Posterior cingulate gyrus (tissue), 11 donors: ENCODE measurements at regions not wholly inside any gene's neighbourhood (a gene's known extent, or its start where the extent isn't known, plus 50 kb on each side); places are given as distances from the start of the nearest gene placed in this dataset.

Experiments
- DNase-seq, 10 donors: peaks; one replicate each; pipeline versions ENCODE4 v3.0.0 to v3.0.0-alpha.2; 2020 to 2021; ENCODE audit warnings: mixed read lengths in 3 of 10
- intact Hi-C: fragments of 100-400 bp; cut with DNase I; formaldehyde crosslinking; loops from one replicate; pipeline ENCODE4 v1.15.1; 2023

DNA sequence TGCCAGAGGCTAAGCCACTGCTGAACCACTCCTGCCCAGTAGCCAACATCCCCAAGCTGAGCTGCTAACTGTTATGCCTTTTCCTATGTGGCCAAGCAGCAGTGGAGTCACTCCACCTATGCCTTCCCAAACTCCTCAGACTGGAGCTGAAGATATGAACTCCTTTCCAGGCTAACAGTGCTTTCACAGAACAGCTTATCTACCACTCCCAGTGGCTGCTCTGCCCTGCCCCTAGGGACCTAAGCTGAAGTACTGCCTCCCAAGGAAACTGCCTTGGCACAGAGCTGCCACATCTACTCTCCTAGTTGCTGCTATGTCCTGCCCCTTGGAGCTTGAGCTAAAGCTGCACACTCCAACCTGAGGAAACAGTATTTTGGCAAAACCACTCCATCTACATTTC lies 275.9 kb downstream of the RBM43 start:
- intact Hi-C loops = no loop called here
- no peak for DNase-seq

DNA sequence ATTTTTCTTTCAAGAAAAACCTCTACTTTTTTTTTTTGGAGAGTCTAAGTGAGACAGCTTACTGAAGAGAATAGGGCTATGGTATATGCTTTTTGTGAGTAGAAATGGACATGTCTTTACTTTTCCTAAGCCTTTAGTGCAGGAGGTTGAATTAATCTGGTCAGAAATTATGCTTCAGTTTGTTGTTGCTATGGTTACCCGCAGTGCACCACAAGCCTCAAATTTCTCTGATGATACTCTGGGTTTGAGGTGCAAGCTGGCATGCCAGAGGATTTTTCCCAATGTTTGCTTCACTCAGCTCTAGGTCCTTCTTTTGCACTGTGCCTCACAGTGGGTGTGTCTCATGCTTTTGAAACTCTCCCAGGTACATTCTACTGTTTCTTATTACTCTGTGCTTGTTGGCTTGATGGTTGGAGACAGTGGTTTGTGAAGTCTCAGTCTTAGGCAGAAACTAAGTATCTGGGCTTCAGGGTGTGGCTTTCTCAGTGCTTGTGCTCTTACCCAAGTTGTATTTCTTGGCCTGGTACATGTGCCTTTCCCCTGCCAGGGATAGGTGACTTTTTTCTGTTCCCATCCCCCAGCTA lies 278.3 kb downstream of the RBM43 start:
- intact Hi-C loops = no loop called here
- DNase-seq = no peak

DNA sequence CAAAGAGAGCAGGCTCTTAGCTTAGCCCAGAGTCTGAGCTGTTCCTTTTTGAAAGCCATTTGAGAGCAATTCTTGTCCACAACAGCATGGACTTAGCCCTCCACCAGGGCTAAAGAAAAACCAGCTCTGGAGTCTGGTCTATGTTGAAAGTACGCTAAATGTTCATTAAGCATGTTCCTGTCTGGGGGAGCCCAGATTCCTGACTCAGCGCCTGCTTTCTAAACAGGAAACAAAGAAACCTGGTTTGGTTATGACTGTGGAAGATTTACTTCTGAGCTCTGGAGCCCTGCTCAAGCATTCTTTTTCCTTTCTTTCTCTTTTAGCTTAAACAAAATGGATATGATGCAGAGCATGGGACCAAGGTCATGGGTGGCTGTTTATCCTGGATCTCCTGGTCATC lies 279.8 kb downstream of the RBM43 start:
- DNase-seq = no peak
- intact Hi-C loops = no loop called here

DNA sequence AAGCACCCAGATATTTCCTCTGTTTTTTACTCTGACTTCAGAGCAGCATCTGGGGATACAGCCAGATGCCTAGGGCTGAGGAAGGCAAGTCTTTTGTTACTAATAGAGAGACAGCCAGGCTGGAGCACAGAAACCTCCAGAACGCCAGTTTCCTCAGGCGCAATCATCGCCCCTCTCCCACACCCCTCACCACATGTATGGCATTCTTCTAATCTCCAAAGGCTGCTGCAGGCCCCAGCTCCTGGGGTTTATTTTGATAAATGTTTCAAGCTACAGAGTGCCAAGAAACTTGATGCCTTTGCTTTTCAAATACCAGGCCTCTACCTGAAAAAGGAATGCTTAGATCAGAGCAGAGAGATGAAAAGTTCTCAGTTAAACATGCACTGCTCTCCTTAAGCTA lies 283.6 kb downstream of the RBM43 start:
- intact Hi-C loops = no loop called here
- no peak for DNase-seq

DNA sequence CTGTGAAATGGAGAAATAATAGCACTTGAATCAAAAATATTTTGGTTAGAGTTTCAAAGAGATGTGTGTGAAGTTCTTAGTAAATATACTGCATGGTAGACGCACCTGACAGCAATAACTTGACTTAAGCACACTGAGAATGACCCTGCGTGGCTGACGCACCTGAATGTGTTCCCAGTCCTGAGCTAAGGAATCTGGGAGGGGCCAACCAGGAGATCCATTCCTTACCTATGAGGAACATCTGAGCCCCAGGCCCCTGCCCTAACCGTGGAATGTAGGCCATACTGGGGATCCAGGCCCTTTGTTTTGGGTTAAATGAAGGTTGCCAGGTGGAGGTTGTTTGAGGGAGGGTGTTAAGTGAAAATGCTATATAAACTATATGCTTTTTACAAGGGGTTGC lies 284.4 kb downstream of the RBM43 start:
- intact Hi-C loops = no loop called here

DNA sequence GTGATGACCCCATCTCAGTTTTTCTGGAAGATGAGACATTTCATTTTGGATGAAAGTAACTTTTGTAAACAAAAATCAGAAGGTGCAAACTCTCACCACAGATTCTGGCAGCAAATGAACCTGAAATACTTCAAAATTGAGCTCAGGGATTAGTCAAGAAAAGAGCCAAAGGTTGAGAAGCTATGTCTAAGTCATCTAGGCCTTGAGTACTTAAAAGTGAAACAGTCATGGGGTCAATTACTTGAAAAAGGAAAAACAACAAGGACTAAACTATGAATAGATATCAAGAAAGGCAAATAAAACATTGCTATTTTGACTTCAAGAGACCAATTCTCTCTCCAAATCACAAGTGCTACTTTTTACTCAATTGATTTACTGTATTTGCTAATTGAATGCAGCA lies 285.1 kb downstream of the RBM43 start:
- no peak for DNase-seq
- intact Hi-C loops = no loop called here

More for the DNA sequence above, 284.4 kb downstream of the RBM43 start:
- DNase-seq = no peak

DNA sequence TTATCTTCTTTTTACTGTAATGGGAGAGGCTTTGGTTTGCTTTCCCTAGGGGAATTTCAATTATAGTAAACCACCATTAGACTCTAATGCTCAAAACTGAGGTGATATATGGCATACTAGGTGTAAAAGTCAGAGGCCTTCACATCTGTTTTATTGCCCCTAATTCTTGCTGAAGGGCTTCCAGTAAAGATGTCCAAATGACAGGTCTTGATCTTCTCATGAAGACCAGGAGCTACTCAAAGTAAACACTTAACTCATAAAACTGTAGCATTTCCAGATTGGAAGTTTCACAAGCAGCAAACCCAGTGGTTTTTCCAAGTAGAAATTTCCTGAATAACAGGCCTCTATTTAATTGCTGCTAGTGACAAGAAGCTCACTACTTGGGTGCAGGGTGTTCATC lies 286.8 kb downstream of the RBM43 start:
- intact Hi-C loops = no loop called here
- no peak for DNase-seq

DNA sequence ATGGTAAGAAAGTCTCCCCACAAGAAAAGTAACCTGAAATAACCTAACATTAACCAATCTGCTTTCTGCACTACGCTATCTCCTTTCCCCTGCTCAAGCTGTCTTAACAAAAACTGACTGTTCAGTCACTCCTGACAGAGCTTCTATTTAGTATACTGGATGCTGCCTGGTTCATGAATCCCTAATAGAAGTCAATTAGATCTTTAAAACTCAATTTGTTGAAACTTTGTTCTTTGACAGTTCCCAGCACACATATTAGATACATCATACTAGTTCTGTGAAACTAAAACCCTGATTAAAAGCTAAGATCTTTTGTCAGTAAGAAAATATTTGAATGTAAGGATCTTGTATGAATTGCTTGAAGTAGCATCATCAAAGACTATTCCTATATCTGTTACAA lies 287.4 kb downstream of the RBM43 start:
- no peak for DNase-seq
- intact Hi-C loops = no loop called here

DNA sequence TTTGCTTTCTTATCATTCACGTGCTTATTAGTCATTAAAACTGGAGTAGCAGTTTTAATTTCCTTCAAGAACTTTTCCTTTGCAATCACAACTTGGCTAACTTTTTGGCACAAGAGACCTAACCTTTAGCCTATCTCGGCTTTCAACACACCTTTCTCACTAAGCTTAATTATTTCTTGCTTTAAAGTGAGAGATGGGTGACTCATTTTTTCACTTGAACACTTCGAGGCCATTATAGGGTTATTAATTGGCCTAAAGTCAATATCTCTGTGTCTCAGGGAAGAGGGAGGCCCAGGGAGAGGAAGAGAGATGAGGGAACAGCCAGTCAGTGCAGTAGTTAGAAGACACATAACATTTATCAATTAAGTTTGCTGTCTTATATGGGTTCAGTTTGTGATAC lies 289.8 kb downstream of the RBM43 start:
- intact Hi-C loops = no loop called here

DNA sequence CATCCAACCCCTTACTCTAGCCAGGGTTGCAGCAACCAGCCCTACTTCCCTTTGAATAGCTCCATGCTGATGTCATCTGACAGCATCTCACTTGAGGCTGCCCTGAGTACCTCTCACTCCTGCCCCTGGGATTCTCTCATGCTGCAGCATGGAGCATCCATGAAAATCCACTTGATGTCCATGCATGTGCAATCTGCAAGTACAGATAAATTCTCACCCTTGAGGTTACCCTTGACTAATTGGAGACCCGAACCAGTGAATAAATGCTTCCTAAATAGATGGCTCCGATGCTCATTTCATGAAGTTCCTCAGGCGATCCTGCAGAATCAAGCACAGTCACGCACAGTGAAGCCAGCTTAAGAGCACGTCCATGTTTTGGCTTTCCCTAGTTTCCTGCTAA lies 298.3 kb downstream of the RBM43 start:
- intact Hi-C loops = no loop called here
- no peak for DNase-seq

More for the DNA sequence above, 289.8 kb downstream of the RBM43 start:
- no peak for DNase-seq

DNA sequence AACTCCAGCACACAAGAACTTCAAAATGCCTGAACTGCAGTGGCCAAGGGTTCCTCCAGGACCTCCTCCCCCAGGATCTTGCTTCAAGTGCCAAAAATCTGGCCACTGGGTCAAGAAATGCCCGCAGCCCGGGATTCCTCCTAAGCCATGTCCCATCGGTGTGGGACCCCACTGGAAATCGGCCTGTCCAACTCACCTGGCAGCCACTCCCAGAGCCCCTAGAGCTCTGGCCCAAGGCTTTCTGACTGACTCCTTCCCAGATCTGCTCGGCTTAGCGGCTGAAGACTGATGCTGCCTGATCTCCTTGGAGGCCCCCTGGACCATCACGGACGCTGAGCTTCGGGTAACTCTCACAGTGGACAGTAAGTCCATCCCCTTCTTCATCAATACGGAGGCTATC lies 306.4 kb downstream of the RBM43 start:
- DNase-seq = peak in 1 of 10 donors; percentile 56
- intact Hi-C loops = no loop called here

DNA sequence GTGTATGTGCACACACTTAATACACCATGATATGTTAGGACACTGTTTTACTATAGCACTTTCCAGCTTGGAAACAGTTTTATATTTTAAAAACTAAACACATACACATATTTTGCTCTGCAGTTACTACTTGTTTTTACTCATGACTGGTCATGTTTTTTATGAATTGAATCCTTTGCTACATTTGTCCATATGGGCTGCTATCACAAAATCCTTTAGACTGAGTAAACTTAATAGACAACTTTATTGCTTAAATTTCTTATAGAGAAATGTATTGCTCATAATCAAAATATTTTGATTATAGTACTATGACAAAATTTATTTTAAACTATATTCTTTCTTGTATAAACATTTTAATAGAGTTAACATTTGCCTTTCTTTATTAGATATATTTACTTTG lies 314.8 kb downstream of the RBM43 start:
- no peak for DNase-seq

DNA sequence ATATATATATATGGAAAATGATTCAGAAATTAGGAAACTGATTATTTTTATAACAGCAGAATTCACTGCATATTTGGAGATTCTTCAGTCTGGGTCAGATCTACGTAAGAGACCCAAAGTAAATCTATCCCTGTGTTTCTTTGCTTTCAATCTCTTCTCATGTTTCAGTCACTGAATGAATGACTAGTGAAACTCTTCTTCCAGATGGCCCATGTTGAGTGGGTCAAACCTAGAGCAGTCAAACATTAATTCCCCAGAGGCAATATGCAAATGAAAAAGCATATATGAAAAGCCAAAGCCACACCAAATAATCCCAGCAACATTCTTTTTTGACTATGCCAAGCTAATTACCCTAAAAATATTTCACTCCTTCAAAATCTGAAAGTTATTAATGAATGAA lies 317.3 kb downstream of the RBM43 start:
- intact Hi-C loops = no loop called here
- no peak for DNase-seq

More for the DNA sequence above, 314.8 kb downstream of the RBM43 start:
- intact Hi-C loops = no loop called here

DNA sequence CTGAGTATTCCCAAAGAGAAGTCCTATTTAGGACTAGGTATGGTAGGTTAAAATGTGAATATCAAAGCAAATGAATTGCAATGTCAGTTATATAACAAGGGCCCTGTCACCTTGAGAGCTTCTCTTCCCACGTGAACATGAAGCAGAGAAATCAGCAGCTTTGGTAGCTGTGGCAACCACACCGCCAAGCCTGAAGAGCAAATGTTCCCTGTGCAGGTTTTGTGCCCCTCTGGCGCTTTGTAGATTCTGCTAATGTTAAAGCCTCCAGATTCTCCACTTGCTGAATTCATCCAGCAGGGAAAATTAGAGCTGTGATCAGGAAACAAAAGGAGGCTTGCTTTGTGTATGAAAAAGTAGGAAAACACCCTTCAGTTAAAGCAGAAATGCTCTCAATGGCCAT lies 322.6 kb downstream of the RBM43 start:
- no peak for DNase-seq
- intact Hi-C loops = no loop called here

DNA sequence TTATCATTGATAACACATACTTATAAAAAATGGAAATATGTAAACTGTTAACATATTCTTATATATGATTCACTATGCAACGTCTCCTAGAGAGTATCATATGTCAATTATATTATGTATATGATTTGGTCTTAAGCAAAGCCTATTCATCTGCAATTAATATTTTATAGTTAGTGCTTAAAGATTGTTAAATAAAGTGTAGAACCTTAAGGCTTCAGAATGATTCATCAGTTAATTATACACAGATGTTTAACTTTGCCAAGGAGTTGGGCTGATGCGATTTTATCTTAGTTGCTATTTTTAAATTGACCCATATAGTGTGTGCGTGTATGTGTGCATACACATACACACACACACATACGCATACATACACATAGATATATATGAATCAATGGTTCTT lies 323.1 kb downstream of the RBM43 start:
- no peak for DNase-seq
- intact Hi-C loops = no loop called here

DNA sequence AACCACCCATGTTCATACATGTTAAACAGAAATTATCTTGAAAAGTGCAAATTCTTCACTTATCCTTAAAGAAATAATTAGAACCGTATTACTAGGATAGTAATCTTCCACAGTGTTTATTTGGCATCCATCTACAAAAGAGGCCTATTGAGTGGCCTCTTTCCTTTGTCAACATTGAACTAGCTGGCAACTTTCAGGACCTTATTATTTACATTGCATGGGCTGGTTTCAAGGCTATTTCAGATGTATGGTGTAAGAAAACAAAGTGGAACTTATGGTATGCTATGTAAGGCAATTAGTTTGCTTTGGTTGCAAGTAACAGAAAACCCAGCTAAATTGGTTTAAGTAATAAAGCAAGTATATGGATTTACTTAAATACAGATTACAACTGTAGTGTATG lies 324.6 kb downstream of the RBM43 start:
- intact Hi-C loops = no loop called here

DNA sequence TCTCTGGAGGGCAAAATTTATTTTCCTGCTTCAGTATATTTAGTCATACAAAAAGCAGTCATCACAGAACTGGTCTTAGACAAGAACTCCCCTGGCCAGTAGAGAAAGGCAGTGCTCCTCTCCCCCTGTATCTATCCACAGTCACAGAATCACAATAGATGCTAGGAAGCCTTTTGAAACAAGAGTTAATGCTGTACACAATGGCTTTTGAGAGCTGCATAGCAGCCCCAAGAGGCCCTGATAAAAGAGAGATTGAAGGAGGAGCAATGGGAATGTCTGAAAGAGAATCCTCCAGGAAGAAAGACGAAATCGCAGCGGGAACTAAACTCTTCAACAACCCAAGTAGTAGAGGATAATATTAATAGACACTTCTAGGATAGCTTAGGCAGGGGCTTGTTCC lies 330.2 kb downstream of the RBM43 start:
- intact Hi-C loops = no loop called here
- DNase-seq = no peak

More for the DNA sequence above, 324.6 kb downstream of the RBM43 start:
- DNase-seq = no peak

DNA sequence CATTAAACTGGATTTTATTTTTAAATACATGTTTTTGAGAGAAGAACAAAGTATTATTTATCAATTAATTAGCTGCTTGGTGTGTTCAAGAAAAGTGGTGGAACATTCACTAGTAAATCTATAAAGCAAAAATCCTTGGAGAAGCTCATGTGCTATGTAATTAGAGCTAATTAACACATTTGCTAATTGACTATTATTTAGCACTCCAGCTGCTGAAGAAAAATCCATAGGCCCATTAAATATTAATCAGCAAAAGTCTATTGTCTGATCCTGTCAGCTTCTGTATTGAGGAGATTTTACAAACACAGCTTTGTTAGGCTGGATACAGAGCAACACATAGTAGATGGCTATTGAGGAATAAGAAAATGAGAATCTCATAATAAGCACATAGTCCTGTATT lies 336.1 kb downstream of the RBM43 start:
- intact Hi-C loops = no loop called here
- DNase-seq = no peak

DNA sequence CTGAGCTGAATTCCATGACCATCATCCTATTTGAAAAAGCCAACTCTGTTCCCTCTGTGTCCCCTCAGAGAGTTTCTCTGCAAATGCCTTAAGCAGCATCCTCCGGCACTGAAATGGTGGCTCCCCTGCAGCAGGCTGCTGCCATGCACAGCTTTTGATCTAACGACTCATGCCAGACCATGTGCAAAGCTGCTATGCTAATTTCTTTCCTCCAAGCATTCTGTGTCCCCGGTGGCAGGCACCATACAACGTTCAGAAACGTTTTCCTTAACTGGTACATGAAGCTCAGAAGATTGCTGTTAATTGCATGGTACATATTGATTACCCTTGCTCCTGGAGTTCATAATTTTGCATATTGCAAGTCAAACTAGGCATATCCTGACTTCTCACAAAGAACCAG lies 336.8 kb downstream of the RBM43 start:
- intact Hi-C loops = no loop called here
- DNase-seq = no peak

DNA sequence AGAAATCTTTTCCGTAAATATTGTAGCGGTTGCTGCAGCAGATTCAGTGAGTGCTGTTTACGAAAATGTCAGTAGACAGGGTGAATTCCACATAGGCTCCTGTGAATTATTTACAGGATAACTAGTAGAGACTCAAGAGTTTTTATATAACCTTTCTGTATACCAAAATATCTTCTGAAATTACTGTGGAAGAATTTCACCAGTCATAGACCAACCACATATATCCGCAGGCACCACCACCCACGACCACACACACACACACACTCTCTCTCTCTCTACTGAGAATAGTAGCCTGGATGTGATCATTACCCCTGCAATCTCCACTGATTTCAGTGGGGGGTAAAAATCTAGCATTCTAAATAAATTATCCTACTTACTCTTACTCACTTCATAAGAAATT lies 341.8 kb downstream of the RBM43 start:
- intact Hi-C loops = no loop called here
- no peak for DNase-seq

DNA sequence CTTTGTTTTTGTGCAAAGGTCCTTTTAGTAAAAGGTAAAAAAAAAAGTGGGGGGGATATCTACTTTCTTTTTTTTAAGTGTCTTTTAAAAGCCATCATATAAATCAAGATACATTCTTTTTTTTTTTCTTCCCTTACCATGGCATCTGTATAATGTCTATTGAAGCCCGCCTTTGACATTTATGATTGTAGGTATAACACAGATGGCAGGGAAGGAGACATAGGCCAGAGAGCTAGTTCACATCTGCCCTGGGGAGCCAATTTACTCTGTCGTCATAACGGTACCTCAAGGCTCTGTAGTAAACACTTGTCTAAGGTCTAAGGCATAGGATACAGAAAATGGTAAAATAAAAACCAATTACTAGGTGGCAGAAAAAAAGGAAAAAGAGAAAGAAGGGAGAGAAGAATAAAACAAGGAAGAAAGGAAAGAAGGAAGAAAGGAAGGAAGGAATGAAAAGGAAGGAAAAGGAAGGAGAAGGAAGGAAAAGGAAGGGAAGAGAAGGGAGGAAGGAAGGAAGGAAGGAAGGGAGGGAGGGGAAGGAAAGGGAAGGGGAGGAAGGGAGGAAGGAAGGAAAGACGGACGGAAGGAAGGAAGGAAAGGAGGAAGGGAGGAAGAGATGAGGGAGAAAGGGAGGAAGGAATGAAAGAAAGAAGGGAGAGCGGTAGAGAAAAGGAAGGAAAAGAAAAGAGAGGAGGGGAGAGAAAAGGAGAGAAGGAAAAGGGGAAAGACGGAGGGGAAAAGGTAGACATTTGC lies 343.5 kb downstream of the RBM43 start:
- intact Hi-C loops = no loop called here
- no peak for DNase-seq
